Panc1 (cell line): ENCODE measurements at regions not wholly inside any gene's neighbourhood (a gene's known extent, or its start where the extent isn't known, plus 50 kb on each side); places are given as distances from the start of the nearest gene placed in this dataset.

ENCODE experiments used
- ATAC-seq: fragments of 200-7000 bp; cut with Tn5 transposase; 2 replicates; pipeline ENCODE4 v1.9.1; 2020; ENCODE audit warnings: mild to moderate bottlenecking, moderate library complexity
- BruUV-seq: library from RNA; stranded (reverse); fragments of 400-500 nt; replicated peaks from 2 replicates; lab custom pipeline; 2021; lab: Mats Ljungman, UMichigan
- CTCF ChIA-PET: fragments of 300-600 bp; sonication (Branson Sonifier 250); formaldehyde crosslinking; loops from one replicate; lab custom pipeline; 2022; ENCODE audit warnings: antibody characterized with exemption; lab: Charles Lee
- POLR2A ChIA-PET: fragments of 300-600 bp; sonication (Branson Sonifier 250); formaldehyde crosslinking; loops from one replicate; lab custom pipeline; 2022; ENCODE audit warnings: antibody characterized with exemption; lab: Charles Lee
- DNase-seq: peaks from one replicate; pipeline ENCODE4 v3.0.0-alpha.2; 2010; ENCODE audit warnings: low read depth, low spot score
- H3K27ac ChIP-seq: 2 replicates; pipeline ENCODE4 v1.5.1; 2011; ENCODE audit warnings: mild to moderate bottlenecking, low read length, inconsistent platforms
- H3K27me3 ChIP-seq: fragments of 200-500 bp; sonication (Bioruptor generic); 2 replicates; pipeline ENCODE4 v1.6.0; 2014; ENCODE audit warnings: low read length, inconsistent platforms; ENCODE audit not compliant: control insufficient read depth, insufficient read depth
- H3K36me3 ChIP-seq: fragments of 200-500 bp; sonication (Bioruptor generic); 2 replicates; pipeline ENCODE4 v1.5.1; 2014; ENCODE audit warnings: inconsistent platforms, mild to moderate bottlenecking, low read length, moderate library complexity; ENCODE audit not compliant: control insufficient read depth, insufficient read depth
- H3K4me1 ChIP-seq: 2 replicates; pipeline ENCODE4 v1.5.1; 2011; ENCODE audit warnings: inconsistent platforms, mild to moderate bottlenecking, low read length, moderate library complexity; ENCODE audit not compliant: control insufficient read depth, insufficient read depth
- H3K4me3 ChIP-seq, 2 experiments: 2 replicates each; pipeline ENCODE4 v1.5.1; 2011 to 2012; ENCODE audit warnings: low read depth in 2 of 2, low read length in 2 of 2, mild to moderate bottlenecking in 2 of 2, inconsistent platforms in 1 of 2, moderate library complexity in 1 of 2
- H3K9me3 ChIP-seq: fragments of 200-500 bp; sonication (Bioruptor generic); 2 replicates; pipeline ENCODE4 v1.5.1; 2014; ENCODE audit warnings: low read depth, mild to moderate bottlenecking, inconsistent platforms, low read length, moderate library complexity; ENCODE audit not compliant: control insufficient read depth, insufficient read depth
- CTCF ChIP-seq: fragments of 450-650 bp; IDR thresholded peaks from 2 replicates; pipeline ENCODE4 v1.5.1; 2017; ENCODE audit warnings: mild to moderate bottlenecking
- POLR2AphosphoS5 ChIP-seq: IDR thresholded peaks from 2 replicates; pipeline ENCODE4 v1.6.1; 2012; ENCODE audit warnings: mild to moderate bottlenecking, low read depth, low read length, moderate library complexity
- REST ChIP-seq, 2 experiments: IDR thresholded peaks; 2 replicates each; pipeline ENCODE4 v1.6.1; 2011 to 2012; ENCODE audit warnings: low read depth in 2 of 2, control low read depth in 1 of 2, low read length in 1 of 2, mild to moderate bottlenecking in 1 of 2, moderate library complexity in 1 of 2; ENCODE audit not compliant: insufficient read depth in 1 of 2
- SIN3A ChIP-seq: IDR thresholded peaks from 2 replicates; pipeline ENCODE4 v1.6.1; 2012; ENCODE audit warnings: low read depth, mild to moderate bottlenecking, low read length, moderate library complexity, borderline replicate concordance; ENCODE audit not compliant: insufficient read depth
- TCF7L2 ChIP-seq: IDR thresholded peaks from 2 replicates; pipeline ENCODE4 v1.6.1; 2011; ENCODE audit warnings: mild to moderate bottlenecking, low read depth, low read length, inconsistent platforms
- in situ Hi-C: cut with HindIII; loops from 2 replicates; pipeline ENCODE4 v1.10.0; 2016; ENCODE audit warnings: low sequenced_read_pairs, low pct_unique_long_range_greater_than_20kb
- intact Hi-C: fragments of 100-400 bp; cut with micrococcal nuclease; formaldehyde crosslinking; loops from one replicate; pipeline ENCODE4 v1.10.0; 2022; ENCODE audit not compliant: unreplicated experiment

- Histone ChIP-seq H3K36me3 (no peaks in the 10 kb centered on the region), H3K27ac (no peak overlapping the region), H3K9me3 (no peaks in the 10 kb centered on the region), H3K4me3 (no peak overlapping the region), H3K27me3 (no peaks in the 10 kb centered on the region), H3K4me1 (no peaks in the 10 kb centered on the region)
- CTCF ChIA-PET: no interaction called here
- intact Hi-C loops: loop anchor here (10.0 kb wide), 1 partner anchor 795 kb away; no protein-coding TSS in a partner anchor
- TF ChIP-seq REST (IDR thresholded peaks at IDR 0.05; ENCODE audit: insufficient read depth in 1 of 2, low read depth in 2 of 2, low read length in 1 of 2): no peak
- no peak for TF ChIP-seq POLR2AphosphoS5
- no peak for TF ChIP-seq SIN3A
- no peak for TF ChIP-seq TCF7L2
- TF ChIP-seq CTCF: no peak
- POLR2A ChIA-PET: no interaction called here
- no peak for DNase-seq
- BruUV-seq: no TSS peak
- ATAC-seq: no peak
- in situ Hi-C loops: no loop called here
Observed at GRCh38 chr12:126869644-126870043, 1397.3 kb upstream of the TMEM132C start.

- ChIA-PET POLR2A (no interaction called here), CTCF (interaction anchor here (0.6 kb wide), 1 partner anchor 365 kb away, joined by 4 read pairs; no protein-coding TSS in a partner anchor)
- in situ Hi-C loops: no loop called here
- Histone ChIP-seq H3K36me3 (no peaks in the 10 kb centered on the region), H3K4me1 (no peaks in the 10 kb centered on the region), H3K27ac (no peak overlapping the region), H3K4me3 (no peak overlapping the region), H3K9me3 (no peaks in the 10 kb centered on the region), H3K27me3 (no peaks in the 10 kb centered on the region)
- no TSS peak for BruUV-seq
- ATAC-seq: no peak
- DNase-seq: no peak
- TF ChIP-seq TCF7L2 (no peak), CTCF (no peak), POLR2AphosphoS5 (no peak), REST (IDR thresholded peaks at IDR 0.05; ENCODE audit: insufficient read depth in 1 of 2, low read depth in 2 of 2, low read length in 1 of 2) (no peak), SIN3A (no peak)
- intact Hi-C loops: loop anchor here (10.0 kb wide), 1 partner anchor 799 kb away; no protein-coding TSS in a partner anchor
Observed at GRCh38 chr12:126873701-126874100, 1393.3 kb upstream of the TMEM132C start.
